GM18520 (cell line): ENCODE measurements at regions not wholly inside any gene's neighbourhood (a gene's known extent, or its start where the extent isn't known, plus 50 kb on each side); places are given as distances from the start of the nearest gene placed in this dataset.

ENCODE experiments used
- ATAC-seq: cut with Tn5 transposase; IDR thresholded peaks from one replicate; pipeline ENCODE4 v1.9.1; 2021; ENCODE audit not compliant: unreplicated experiment

GRCh38 chr12:127900386-127900785, 366.6 kb upstream of the TMEM132C start:
- no peak for ATAC-seq

- ATAC-seq = no peak
These were observed 363.8 kb upstream of the TMEM132C start for GRCh38 chr12:127903146-127903545.

- ATAC-seq = no peak
These were observed 357.9 kb upstream of the TMEM132C start for GRCh38 chr12:127909041-127909440.

- ATAC-seq = no peak
These were observed 355.7 kb upstream of the TMEM132C start for GRCh38 chr12:127911291-127911690.

- ATAC-seq = no peak
These were observed 354.8 kb upstream of the TMEM132C start for GRCh38 chr12:127912035-127912665.

- ATAC-seq = no peak
These were observed 343.5 kb upstream of the TMEM132C start for GRCh38 chr12:127923501-127923900.

GRCh38 chr12:127925971-127926370, 341.0 kb upstream of the TMEM132C start:
- no peak for ATAC-seq

GRCh38 chr12:127928178-127928577, 338.8 kb upstream of the TMEM132C start:
- ATAC-seq = no peak

GRCh38 chr12:127928615-127929571, 338.1 kb upstream of the TMEM132C start:
- ATAC-seq = no peak

- no peak for ATAC-seq
These were observed 336.8 kb upstream of the TMEM132C start for GRCh38 chr12:127930122-127930521.

GRCh38 chr12:127934409-127934808, 332.6 kb upstream of the TMEM132C start:
- no peak for ATAC-seq

GRCh38 chr12:127936463-127936862, 330.5 kb upstream of the TMEM132C start:
- ATAC-seq = no peak

GRCh38 chr12:127941332-127941731, 325.6 kb upstream of the TMEM132C start:
- ATAC-seq = no peak

GRCh38 chr12:127942981-127943380, 324.0 kb upstream of the TMEM132C start:
- ATAC-seq = no peak

GRCh38 chr12:127943481-127944210, 323.3 kb upstream of the TMEM132C start:
- ATAC-seq = no peak

GRCh38 chr12:127944211-127944899, 322.6 kb upstream of the TMEM132C start:
- ATAC-seq = no peak

GRCh38 chr12:127957001-127957660, 309.8 kb upstream of the TMEM132C start:
- ATAC-seq = no peak

- no peak for ATAC-seq
These were observed 304.7 kb upstream of the TMEM132C start for GRCh38 chr12:127962303-127962702.

GRCh38 chr12:127963933-127964332, 303.0 kb upstream of the TMEM132C start:
- ATAC-seq = no peak

- ATAC-seq = no peak
These were observed 302.3 kb upstream of the TMEM132C start for GRCh38 chr12:127964717-127965116.
